Epithelial cell of prostate (primary cell): ENCODE measurements at regions not wholly inside any gene's neighbourhood (a gene's known extent, or its start where the extent isn't known, plus 50 kb on each side); places are given as distances from the start of the nearest gene placed in this dataset.

ENCODE experiments used
- DNase-seq: peaks from one replicate; pipeline ENCODE4 v3.0.0-alpha.2; 2011; ENCODE audit warnings: low read depth, low spot score
- H3K27ac ChIP-seq: fragments of 450-650 bp; 2 replicates; pipeline ENCODE4 v1.5.1; 2017; ENCODE audit warnings: mild to moderate bottlenecking

GRCh38 chr5:74576941-74577456 is 63.5 kb downstream of the ENC1 start:
- no peak for DNase-seq
- peak overlapping the region; percentile 78 for H3K27ac ChIP-seq

GRCh38 chr5:74575741-74576538 is 64.6 kb downstream of the ENC1 start:
- peak; percentile 66 for DNase-seq
- peak overlapping the region; percentile 78 for H3K27ac ChIP-seq

- DNase-seq, result no peak
- H3K27ac ChIP-seq, result no peak overlapping the region
Measured at GRCh38 chr5:74570250-74570649, 70.3 kb downstream of the ENC1 start.

DNA sequence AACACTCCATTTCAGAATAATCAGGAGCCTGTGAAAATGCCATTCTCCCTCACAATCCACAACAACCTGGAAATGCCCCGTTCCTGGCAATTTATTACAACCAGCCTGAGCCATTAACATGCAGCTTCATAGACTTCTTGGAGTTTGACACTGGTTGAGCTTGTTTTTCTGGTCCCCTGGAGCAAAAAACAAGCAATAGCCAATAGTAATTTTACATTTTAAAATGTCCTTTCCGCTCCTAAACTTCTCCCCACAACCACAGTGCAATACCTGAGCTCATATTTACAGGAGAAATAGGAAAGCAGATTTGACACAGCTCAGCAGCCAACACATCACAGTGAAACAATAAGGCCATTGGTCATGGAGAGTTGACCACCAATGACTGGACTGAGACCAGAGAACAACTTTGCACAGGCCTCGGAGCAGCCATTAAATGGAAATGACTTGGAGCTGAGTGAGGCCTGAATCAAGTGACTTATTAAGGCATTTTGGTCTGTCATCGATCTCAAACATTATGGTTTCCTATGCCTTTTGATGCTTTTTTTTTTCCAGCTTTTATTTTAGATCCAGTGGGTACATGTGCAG is 73.0 kb downstream of the ENC1 start:
- H3K27ac ChIP-seq, result no peak overlapping the region
- no peak for DNase-seq

DNA sequence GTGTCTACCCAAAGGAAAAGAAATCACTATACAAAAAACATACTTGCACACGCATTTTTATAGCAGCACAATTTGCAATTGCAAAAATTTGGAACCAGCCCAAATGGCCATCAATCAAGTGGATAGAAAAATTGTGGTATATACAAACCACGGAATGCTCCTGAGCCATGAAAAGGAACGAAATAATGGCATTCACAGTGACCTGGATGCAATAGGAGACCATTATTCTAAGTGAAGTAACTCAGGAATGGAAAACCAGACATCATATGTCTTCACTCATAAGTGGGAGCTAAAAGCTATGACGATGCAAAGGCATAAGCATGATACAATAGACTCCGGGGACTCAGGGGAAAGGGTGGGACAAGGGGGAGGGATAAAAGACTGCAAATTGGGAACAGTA is 78.4 kb downstream of the ENC1 start:
- no peak overlapping the region for H3K27ac ChIP-seq
- no peak for DNase-seq

GRCh38 chr5:74560245-74560644 is 80.3 kb downstream of the ENC1 start:
- no peak overlapping the region for H3K27ac ChIP-seq
- no peak for DNase-seq

DNA sequence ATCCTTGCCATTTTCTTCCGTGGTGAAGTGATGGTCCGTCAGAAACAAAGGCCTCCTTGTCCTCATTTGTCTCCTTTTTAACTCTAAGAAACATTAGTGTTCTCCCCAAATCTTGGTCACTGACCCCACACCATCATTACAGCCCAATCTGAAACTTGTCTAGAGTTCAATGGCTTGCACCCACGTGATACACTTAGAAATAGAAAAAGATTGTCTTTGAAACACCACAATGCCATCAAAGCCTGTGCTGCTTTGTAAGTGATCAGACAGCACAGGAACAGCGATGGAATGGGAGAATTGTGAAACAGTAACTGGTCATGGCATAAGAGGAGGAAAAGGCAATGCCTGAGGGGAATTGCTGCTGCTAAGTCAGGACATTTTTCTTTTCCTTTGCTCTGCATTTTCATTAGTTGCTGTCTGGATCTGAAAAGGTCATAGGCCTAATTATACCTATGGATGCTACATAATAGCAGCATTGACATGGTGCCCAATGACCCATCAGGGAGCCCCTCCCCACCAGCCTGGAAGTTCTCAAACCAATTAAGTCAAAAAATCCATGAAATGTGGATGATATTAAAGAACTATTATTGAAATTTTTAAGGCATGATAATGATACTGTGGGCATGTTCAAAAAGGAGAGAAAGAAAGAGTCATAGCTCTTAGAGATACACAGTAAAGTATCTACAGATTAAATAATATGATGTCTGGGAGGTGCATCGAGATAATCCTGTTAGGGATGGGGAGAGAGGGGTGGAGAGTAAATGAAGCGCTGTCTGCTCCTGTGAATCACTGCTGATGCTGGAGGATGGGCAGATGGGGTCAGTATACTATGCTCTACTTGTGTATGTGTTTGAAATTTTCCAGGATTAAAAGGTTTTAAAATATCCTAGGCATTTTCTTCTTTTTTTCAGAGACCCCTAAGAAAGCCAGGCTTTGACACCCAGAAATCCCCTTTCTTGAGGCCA is 83.6 kb downstream of the ENC1 start:
- H3K27ac ChIP-seq, result no peak overlapping the region
- no peak for DNase-seq

- no peak overlapping the region for H3K27ac ChIP-seq
- no peak for DNase-seq
Measured at GRCh38 chr5:74556006-74556405, 84.5 kb downstream of the ENC1 start.

- DNase-seq, result no peak
Measured at GRCh38 chr5:74552101-74552500, 88.4 kb downstream of the ENC1 start.

GRCh38 chr5:74550927-74551326 is 89.6 kb downstream of the ENC1 start:
- no peak overlapping the region for H3K27ac ChIP-seq
- no peak for DNase-seq

More at GRCh38 chr5:74552101-74552500, 88.4 kb downstream of the ENC1 start:
- H3K27ac ChIP-seq, result no peak overlapping the region

DNA sequence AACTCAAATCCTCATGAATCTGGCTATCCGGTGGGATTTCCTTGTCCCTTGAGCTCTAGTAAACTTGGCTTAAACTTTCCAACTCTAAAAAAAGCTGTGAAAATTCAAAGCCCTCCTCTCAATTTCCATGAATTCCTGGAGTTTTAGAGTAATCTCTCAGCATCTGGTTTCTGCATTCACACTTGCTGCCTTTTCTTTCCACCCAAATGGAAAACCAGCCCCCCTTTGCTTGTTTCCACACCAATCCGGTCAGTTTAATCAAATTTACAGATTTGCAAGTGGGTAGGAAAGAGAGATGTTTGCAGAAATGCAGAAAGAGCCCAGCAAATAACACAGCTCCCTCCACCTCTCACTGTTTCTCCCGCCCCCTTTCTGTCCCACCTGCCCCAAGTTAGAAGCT is 91.1 kb downstream of the ENC1 start:
- H3K27ac ChIP-seq, result no peak overlapping the region
- DNase-seq, result no peak

- no peak for DNase-seq
- H3K27ac ChIP-seq, result no peak overlapping the region
Measured at GRCh38 chr5:74546796-74547195, 93.7 kb downstream of the ENC1 start.

DNA sequence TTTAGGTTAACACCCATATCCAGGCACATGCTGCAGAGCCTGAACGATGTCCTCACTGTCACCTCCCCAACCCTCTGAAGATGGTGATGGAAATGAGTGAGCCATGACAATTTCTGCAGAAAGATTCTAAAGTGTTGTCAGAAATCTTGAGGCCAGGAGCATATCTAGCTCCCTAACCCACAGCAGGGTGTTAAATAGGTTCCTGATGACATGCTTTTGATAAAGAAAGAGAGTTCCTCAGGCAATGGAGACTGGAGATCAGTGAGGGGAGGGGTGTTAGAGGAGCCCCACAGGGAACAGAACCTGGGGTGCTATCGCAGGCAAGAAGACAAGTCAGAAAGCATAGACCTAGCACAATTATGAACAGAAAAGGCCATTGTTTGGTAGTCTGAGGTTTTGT is 95.7 kb downstream of the ENC1 start:
- no peak for DNase-seq

DNA sequence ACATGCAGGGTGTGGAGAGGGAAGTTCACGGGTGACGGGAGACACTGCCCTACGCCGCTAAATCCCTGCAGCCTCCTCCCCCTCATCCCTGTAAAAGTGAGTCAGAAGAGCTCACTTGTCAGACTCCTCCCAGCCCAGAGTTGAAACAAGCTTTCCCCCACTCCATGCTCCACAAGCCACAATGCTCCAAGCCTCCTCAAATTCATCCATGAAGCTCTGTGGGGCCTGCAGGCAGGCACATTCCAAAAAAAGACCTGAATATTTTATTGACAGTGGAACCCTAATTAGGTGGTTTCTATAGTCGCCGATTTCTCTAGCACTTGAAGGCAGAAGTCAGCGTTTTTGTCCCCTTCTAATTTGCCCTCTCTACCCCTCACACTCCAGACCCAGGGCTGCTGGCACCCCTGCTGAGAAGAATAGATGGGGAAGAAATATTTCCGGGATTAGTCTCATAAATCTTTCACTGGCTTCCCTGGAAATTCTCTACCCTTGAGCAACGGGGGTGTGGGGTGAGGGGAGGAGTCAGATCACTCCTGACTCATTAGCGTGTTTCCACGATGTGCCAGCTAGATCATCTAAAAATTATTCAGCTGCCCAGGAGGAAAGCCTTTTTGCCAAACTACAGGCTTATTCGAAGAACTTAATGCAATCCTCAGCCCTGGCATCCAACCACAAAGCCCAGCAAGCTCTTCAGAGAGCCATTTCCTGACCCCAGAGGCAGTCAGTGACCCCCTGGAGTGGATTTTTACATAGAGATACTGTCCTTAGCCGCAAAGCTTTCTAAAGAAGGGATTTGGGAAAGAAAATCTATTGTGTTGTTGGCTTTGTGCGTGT is 97.1 kb downstream of the ENC1 start:
- peak overlapping the region; percentile 91 for H3K27ac ChIP-seq
- peak; percentile 49 for DNase-seq

More for the DNA sequence above, 95.7 kb downstream of the ENC1 start:
- H3K27ac ChIP-seq, result no peak overlapping the region

- peak overlapping the region; percentile 91 for H3K27ac ChIP-seq
- peak; percentile 39 for DNase-seq
Measured at GRCh38 chr5:74542482-74542881, 98.0 kb downstream of the ENC1 start.

DNA sequence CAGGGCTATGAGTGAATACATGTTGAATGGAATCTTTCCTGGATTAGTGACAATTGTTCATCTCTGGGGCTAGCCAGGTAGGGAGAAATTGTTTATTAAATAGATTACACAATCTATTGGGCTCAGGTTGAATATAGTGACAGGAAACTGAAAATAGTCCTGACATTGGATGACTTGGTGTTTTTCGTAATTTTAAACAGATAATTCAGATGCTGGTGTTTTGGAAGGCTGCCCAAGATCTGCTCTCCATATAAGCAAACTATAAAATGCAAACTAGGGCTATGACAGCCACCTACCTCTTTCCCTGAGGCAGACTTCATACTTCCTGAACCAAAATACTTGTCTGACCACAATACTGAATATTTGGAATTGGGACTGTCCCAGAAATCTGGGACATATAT is 99.1 kb downstream of the ENC1 start:
- no peak for DNase-seq
- peak overlapping the region; percentile 91 for H3K27ac ChIP-seq

GRCh38 chr5:74540622-74541021 is 99.9 kb downstream of the ENC1 start:
- H3K27ac ChIP-seq, result peak overlapping the region; percentile 91
- no peak for DNase-seq

- no peak for DNase-seq
- H3K27ac ChIP-seq, result no peak overlapping the region
Measured at GRCh38 chr5:74539986-74540385, 100.5 kb downstream of the ENC1 start.

- no peak for DNase-seq
- no peak overlapping the region for H3K27ac ChIP-seq
Measured at GRCh38 chr5:74538206-74538661, 102.3 kb downstream of the ENC1 start.

DNA sequence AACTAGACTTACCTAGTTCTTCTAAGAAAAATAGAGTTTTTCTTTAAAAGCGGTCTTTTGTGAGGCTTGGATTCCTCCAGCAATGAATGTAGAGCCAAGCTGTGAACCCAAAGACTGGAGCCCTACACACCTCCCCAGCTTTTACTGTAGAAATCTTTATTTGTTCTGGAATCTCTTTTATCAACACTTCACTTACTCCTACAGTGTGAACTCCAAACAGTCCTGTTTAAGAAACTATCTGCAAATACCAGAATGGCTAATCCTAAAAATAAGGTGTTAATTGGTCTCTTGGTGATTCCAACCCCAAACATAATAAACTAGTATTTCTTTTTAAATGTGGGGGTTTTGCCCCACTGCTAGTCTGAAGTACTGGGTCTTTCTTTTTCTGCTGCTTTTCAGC is 103.9 kb downstream of the ENC1 start:
- DNase-seq, result no peak
- no peak overlapping the region for H3K27ac ChIP-seq
